HG02852 (cell line): ENCODE measurements at regions not wholly inside any gene's neighbourhood (a gene's known extent, or its start where the extent isn't known, plus 50 kb on each side); places are given as distances from the start of the nearest gene placed in this dataset.

ENCODE experiments used
- ATAC-seq: cut with Tn5 transposase; IDR thresholded peaks from one replicate; pipeline ENCODE4 v1.9.1; 2021; ENCODE audit warnings: mild to moderate bottlenecking, moderate library complexity; ENCODE audit not compliant: unreplicated experiment

DNA sequence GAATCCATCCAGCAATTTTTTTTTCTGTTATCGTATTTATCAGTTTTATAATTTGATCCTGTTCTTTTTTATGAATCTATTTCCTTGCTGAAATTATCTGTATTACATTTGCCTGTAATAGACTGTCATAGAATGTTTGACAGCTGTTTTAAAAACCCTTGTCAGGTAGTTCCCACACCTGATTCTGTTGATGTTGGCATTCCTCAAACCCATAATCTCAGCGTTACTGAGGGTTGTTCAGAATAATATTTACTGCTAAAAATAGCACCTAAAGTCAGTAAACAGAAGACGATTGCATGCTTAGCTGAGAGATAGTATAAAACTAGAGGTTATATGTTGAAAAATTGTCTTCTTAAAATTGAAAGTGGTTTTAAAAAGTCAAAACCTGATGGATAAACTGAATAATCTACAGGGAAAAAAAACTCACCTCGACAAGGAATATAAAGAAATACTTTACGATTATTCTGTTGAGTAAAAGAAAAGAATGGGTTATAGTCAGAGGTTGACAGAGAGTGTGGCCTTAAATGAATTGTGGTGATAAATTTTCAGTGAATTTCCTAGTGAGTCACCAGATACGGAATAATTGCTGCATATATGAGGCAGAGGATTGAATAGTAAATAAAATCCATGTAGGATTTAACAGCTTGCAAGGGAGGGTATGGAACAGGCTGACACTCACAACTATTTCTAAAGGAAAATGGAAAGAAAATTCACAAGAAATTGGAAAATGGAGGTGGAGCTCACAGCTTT, 824.1 kb upstream of the IGFBP3 start:
- no peak for ATAC-seq

DNA sequence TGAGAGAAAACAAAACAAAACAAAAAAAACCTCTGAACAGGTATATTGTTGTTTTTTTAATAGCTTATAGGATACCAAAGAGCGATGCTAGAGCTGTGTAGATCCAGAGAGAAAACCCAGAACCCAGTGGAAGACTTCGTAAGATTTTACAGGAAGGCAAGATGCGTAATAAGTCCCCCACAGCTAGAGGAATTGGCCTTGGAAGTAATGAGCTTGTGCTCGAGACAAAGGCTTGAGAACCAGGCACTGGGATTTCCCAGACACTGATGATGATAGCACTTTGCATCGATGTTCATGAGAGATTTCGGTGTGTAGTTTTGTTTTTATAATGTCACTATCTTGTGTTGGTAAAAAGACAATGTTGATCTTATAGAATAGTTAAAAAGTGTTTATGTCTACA, 821.5 kb upstream of the IGFBP3 start:
- ATAC-seq, result no peak

DNA sequence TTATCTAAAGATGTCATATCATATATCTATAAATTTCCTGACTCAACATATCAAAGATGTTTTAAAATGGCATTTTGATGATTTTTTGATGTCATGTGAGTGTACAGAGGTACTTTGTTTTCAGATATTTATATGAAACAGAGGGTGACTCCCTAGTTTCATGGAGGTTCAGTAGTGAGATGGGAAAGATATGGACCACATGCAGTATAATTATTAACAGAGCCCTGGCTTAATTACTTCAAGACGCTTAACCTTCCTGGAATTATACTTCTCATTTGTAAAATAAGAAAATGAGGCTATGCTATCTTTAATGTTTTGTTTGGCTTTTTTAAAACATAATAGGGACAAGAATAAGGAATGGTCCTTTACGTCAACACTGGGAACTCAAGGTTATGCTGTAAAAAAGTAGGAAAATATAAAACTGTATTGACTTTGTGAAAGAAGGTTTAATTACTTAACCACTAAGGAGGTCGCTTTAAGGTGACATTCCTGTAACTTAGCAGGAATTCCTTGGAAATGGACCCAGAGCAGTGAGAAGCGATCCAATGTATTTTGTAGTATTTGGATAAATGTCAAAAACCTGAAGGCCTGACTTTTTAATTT, 821.0 kb upstream of the IGFBP3 start:
- ATAC-seq, result no peak

DNA sequence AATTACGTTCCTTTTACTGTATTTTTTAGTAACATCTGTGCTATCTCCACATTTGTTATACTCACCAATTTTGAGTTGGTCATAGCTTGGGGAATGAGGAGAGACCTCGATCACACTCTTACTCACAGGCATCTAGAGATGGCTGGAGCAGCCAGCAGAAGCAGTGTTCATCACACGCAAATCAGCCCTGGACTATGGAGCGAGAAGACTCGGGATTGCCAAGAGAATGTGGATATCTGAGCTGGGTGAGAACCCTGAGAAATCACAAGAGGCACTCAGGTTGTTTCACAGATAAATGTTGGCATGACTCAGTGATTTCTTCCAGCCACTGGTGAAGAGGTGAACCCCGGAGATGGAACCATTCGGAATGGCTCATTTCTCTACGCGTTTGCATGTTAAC, 820.1 kb upstream of the IGFBP3 start:
- no peak for ATAC-seq

DNA sequence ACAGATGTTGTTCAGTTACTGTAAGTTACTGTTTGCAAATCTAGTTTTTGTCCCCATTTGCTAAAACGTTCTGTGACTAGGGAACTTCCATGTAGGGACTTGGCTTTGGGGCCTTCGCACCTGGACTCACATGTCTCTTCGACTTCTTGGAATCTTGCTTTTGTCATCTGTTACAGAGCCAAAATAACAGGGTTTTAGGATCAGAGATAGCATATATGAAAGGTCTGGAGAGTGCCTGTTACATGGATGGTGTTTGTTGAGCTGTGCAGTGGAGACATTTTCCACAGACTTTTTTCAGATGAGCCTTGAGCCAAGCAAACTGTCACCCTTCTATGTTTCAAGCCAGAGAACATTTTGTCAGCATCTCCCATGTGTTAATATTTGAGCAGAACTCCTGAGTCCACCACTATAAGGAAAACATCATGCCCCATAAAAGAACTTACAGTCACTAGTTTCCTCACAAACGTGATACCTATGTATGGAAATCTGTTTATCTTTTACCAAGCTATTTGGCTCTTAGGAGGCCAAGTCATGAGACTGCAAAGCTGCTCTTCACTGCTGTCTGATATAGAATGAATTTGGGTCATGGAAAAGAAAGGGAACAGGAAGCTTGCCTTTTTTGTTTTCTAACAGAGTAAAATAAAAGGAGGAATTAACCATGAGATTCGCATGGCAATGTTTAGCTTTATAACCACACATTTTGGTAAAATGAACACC, 818.6 kb upstream of the IGFBP3 start:
- no peak for ATAC-seq

DNA sequence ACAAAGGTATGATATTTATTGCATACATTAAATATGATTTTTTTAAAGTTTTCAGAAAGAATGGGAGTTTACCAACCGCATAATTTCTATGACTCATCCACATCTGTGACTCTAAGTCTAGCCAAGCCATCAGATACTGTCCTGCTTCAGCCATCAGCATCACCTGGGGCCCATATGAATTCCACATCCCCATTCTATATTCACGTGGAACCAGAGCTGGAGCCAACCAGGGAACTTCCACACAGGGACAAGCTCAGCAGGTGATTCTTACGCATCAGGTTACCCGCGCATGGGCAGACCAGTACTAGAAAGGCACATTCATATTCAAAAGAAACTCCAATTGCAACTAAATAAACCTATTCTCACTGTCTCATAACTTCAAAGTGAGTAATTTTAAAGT, 817.7 kb upstream of the IGFBP3 start:
- no peak for ATAC-seq

DNA sequence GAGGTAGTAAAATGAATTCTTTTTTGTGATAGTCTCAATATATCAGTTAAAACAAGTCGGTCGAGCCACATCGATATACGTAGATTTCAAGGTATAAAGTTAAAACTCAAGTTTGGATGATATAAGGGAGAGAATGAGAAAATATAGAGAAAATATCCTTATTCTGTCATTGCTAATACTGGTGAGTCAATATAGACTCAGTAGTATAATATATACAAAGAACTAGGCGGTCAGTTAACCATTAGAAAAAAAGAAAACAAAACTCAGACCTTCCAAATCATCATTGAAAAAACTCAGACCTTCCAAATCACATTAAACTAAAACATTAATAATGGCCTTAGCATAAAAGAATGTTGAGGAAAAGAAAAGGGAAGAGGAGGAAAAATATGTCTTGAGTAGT, 817.1 kb upstream of the IGFBP3 start:
- ATAC-seq, result no peak

DNA sequence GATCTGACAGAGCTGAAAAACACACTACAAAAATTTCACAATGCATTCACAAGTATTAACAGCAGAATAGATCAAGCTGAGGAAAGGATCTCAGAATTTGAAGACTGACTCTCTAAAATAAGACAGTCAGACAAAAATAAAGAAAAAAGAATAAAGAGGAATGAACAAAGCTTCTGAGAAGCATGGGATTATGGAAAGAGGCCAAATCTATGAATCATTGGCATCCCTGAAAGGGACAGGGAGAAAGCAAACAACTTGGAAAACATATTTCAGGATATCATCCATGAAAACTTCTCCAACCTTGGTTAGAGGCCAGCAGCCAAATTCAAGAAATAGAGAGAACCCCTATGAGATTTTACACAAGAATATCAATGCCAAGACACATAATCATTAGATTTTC, 804.8 kb upstream of the IGFBP3 start:
- no peak for ATAC-seq

DNA sequence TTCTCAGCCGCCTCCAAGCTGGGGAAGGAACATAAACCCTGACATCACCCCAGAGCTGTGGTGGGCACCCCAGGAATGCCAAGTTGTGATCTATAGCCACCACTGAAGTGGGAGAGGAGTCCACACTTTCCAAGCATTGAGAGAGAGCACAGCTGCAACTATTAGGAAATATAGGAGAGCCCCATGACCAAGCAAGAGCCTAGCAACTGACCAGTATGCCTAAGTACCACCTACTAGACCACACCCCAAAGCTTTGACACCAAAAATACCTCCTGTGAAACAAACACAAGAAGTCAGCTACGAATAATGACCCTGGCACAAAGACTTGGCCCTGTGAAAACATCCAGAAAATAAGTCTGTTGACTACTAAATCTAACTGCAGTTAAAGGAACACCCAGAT, 804.1 kb upstream of the IGFBP3 start:
- no peak for ATAC-seq

DNA sequence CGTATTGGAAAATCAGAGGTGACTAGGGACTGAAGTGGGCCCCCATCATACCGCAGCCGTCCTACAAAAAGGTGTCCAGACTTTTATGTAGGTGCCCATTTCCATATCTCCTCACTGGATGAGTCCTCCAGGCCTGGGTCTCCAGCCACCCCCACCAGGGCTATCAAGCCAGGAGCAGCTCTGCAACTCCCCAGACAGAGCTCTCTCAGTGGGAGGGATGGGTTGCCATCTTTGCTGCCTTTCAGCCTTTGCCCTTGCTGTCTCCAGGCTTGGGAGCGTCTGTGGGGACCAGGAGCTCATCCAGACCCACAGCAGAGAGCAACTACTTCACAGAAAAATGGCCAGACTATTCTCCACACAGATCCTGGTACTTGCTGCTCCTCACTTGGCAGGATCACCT, 802.7 kb upstream of the IGFBP3 start:
- ATAC-seq, result no peak

DNA sequence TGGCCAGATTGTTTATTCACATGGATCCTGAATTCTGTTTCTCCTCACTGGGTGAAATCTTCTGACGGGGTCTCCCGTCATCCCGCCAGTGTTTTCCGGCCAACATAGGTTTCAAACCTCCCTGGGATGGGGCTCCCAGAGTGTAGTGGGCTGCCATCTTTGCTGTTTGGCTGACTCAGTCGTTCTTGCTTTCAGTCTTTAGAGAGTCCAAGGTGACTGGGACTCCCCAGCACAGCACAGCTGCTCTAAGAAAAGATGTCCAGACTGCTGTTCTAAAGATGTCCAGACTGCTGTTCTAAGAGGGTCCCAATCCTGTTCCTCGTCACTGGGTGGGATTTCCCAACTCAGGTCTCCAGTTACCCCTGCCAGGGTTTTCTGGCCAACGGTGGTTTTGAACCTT, 801.9 kb upstream of the IGFBP3 start:
- no peak for ATAC-seq

DNA sequence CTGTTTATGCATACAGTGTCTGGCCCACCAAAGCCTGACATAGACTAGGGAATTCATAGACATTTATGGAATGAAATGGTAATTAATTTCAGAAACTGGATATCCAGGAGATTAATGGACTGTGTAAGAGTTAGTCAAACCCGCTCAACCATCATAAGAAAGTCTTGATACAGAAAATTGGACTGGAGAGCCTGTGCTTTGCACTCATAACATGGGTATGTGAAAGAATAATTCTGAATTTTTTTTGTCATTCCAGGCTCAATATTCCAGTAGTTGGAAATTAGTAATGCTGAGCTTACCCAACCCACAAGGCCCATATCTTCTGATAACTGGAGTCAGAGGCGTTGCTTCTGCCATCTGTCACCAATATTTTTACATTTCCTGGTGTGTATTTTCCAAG, 799.7 kb upstream of the IGFBP3 start:
- ATAC-seq, result no peak

DNA sequence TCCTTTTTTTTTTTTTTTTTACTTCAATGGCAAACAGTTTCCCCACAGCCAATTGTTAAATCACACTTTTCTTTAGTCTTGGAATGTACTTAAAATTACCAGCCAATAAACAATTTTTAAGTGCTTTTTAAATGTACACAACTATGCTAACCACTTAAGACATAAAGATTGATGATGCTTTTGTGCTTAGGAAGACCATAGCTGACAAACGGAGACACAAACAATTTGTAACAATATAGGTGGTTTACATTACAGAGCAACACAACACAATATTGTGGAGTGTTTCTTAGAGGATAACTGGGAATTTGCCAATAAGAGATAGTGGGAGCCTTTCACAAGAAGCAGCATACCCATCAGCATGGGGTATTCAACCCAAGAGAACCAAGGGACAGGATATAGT, 798.5 kb upstream of the IGFBP3 start:
- ATAC-seq, result no peak

DNA sequence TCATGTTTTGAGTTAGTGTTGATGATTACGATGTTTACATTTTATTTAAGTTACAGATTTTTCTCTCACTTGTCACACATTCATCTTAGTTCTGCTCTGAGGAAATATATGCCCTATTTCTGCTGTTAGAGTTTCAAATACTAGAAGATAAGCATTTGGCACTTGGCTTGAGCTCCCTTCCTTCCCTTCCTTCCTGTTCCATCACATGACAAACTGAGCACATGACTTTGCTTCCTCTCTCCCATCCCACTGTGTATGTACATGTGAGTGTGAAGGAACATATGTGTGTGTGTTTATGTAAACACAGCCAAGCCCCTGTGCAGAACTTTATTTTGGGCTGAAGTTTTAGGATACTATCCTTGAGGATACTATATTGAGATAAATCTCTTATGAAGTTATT, 795.9 kb upstream of the IGFBP3 start:
- ATAC-seq, result no peak

DNA sequence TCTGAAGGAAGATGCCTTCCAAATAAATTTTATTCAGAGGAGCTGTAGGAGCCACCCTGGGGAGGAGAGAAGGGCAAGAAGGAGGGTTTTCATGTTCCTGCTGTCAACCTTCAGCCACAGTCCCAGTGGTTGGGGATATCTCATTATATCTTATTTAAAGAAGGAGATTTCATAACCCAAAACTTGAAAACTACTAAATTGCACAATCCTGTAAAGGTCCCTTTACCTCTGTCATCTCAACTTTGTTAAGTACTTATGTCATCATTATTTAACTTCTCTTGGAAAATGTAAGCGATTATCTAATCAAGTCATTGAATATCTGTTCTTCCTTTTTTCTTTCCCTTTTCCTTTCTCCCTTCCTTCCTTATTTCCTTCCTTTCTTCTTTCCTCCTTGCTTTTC, 794.5 kb upstream of the IGFBP3 start:
- no peak for ATAC-seq

DNA sequence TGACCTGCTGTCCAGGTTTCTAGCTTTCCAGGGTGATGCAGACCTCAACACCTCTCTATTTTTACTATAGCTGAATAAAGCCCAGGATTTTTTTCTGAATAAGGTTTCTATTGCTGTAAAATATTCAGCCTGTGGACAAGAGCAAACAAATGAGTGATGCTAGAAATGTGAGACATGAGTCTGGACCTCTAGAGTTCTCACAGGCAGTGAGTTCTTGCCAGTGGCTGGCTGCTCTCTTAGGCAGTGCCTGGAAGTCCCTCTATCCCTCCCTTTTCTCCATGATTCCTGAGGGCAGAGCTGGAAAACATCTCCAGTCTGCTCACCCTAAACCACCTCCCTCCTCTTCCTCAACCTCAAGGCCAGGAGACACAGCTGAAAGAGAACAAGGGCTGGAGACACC, 793.8 kb upstream of the IGFBP3 start:
- ATAC-seq, result no peak

DNA sequence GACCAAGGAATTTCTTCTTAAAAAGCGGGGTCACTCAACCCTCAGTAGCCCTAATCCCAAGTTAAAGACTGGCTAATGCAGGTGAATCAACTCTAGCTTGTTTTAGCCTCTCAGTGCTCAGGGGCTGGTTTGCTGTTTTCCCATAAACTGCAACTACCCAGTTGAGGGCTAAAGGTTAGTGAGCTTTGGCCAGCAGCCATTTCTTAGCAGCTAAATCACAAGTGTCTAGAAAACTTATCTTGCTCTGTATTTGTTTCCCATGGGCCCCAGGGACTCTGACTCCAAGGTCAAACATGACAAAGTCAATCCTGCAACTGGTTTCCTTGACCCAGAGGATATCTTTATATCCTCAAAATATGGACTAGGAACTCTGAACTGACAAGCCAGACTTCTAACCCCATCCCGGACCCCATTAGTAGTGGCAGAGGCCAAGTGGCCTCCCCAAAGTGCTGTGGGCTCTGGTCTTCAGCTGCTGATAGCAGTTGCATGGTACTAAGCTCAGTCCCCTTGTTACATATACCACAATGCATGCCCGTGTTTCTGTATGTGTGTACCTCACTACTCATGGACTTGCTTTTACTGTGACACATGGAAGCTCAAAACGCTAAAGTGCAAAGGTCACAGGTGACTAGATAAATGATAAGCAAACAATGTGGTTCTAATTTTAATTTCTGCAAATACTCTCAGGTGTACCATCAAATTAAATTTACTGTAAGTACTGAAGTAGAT, 793.0 kb upstream of the IGFBP3 start:
- ATAC-seq, result no peak

DNA sequence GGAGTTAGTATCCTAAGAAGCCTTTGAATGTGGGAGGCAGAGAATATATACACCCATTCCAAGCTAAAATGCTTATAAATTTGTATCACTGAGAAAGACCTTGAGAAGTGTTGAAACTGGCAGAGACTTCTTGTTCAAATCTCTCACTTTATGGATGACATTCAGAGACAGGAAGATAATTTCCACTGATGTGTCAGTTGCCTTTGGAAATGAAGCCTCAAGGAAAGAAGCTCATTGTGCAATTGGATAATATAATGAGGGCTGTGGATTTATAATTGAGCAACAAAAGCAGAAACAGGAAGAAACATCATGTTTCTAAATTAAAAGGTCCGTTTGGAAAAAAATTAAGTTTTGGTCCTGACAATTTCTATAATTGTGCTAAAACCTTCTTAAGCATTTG, 789.9 kb upstream of the IGFBP3 start:
- ATAC-seq, result no peak

DNA sequence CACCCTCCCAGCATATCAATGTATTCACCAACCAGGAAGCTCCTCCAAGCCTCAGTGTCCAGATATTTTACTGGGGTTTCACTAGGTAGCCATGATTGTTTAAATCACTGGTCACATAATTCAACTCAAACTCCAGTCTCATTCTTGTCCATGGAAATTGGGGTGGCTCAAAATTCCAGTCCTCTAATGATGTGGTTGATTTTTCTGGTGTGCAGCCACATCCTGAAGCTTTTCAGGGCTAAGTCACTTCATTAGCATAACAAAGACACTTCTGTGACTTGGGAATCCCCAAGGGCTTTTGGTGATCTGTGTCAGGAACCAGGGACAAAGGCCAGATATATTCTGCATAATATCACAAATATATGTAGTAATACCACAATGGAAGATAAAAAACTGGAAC, 786.9 kb upstream of the IGFBP3 start:
- no peak for ATAC-seq

DNA sequence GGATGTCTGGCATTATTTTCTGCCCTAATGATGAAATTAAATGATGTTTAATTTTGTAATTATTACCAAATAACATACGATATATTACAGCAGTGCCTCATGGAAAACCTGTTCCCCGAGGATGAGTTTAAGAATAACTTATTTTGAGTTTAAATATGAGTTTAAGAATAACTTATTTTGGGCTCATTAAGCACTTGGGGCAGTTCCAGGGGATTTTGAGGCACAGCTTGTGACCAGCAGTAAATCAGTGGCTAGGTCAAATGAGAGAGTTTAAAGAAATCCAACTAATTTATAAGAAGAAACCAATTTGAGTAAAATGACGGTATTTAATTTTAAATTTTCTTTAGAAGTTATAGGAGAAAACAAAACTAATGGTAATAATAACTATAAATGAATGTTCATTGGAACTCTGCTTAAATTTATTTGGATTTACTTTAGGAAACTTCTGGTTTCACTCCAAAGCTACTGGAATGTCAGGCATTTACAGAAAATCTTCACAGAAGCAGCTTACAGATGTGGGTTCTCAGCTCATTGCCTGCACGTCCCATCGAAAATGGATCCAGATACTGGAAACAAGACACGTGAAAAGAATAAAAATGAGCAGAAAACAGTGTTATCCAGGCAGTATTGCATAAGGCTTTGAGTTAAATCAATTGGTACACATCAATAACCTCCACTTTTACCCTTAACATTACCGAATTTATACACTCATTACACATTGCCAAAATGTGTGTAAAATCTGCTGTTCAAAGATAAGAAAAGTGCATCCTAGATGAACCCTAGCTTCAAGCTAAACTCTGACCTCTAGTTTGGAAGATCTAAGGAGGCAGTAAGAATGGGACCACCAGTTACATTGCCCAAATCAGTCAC, 784.5 kb upstream of the IGFBP3 start:
- ATAC-seq, result no peak

DNA sequence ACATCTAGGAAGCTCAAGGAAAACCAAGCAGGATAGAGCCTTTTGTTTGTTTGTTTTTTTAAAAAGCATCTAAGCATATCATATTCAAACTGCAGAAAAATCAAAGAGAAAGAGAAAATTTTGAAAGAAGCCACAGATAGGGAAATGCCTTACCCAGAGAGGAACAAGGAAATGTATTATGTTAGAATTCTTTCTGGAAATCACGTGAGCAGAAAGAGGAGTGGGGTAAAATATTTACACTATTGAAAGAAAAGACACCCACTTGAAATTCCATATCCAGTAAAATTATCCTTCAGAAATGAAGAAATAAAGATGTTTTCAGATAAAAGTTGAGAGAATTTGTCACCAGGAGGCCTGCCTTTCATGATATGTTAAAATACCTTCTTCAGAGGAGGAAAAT, 775.7 kb upstream of the IGFBP3 start:
- no peak for ATAC-seq
